Hepatocyte (in vitro differentiated cells): ENCODE measurements at regions not wholly inside any gene's neighbourhood (a gene's known extent, or its start where the extent isn't known, plus 50 kb on each side); places are given as distances from the start of the nearest gene placed in this dataset.

Source experiments
- DNase-seq: peaks from one replicate; pipeline ENCODE4 v3.0.0-alpha.2; 2016; ENCODE audit warnings: low spot score
- H2AFZ ChIP-seq: fragments of 200-600 bp; sonication (generic); 2 replicates; pipeline ENCODE4 v1.6.0; 2016; ENCODE audit warnings: antibody characterized with exemption, mild to moderate bottlenecking
- H3K27ac ChIP-seq: fragments of 200-600 bp; sonication (generic); 2 replicates; pipeline ENCODE4 v1.5.1; 2016; ENCODE audit warnings: mild to moderate bottlenecking
- H3K27me3 ChIP-seq: fragments of 200-600 bp; sonication (generic); 2 replicates; pipeline ENCODE4 v1.6.1; 2016
- H3K36me3 ChIP-seq: fragments of 200-600 bp; sonication (generic); replicated peaks from 2 replicates; pipeline ENCODE4 v1.5.1; 2016; ENCODE audit warnings: low read depth; ENCODE audit not compliant: insufficient read depth
- H3K4me1 ChIP-seq: fragments of 200-600 bp; sonication (generic); 2 replicates; pipeline ENCODE4 v1.5.1; 2016; ENCODE audit warnings: mild to moderate bottlenecking, moderate library complexity; ENCODE audit not compliant: insufficient read depth
- H3K4me2 ChIP-seq: fragments of 200-600 bp; sonication (generic); 2 replicates; pipeline ENCODE4 v1.6.0; 2016
- H3K4me3 ChIP-seq: fragments of 200-600 bp; sonication (generic); 2 replicates; pipeline ENCODE4 v1.5.1; 2016; ENCODE audit warnings: mild to moderate bottlenecking
- H3K79me2 ChIP-seq: fragments of 200-600 bp; sonication (generic); 2 replicates; pipeline ENCODE4 v1.6.0; 2017; ENCODE audit warnings: mild to moderate bottlenecking
- H3K9me2 ChIP-seq: fragments of 200-600 bp; sonication (generic); replicated peaks from 2 replicates; pipeline ENCODE4 v1.6.0; 2017; ENCODE audit warnings: mild to moderate bottlenecking; ENCODE audit not compliant: insufficient read depth
- H3K9me3 ChIP-seq: fragments of 200-600 bp; sonication (generic); 2 replicates; pipeline ENCODE4 v1.5.1; 2016; ENCODE audit warnings: low read depth, mild to moderate bottlenecking
- H4K20me1 ChIP-seq: fragments of 200-600 bp; sonication (generic); 2 replicates; pipeline ENCODE4 v1.6.0; 2016; ENCODE audit warnings: mild to moderate bottlenecking; ENCODE audit not compliant: insufficient read depth, poor library complexity, severe bottlenecking
- CTCF ChIP-seq: fragments of 200-600 bp; sonication (generic); IDR thresholded peaks from 2 replicates; pipeline ENCODE4 v1.5.1; 2016; ENCODE audit warnings: antibody characterized with exemption, mild to moderate bottlenecking; ENCODE audit not compliant: poor library complexity
- EZH2 ChIP-seq: fragments of 200-600 bp; sonication (generic); IDR thresholded peaks from 2 replicates; pipeline ENCODE4 v1.6.1; 2016; ENCODE audit warnings: antibody characterized with exemption, mild to moderate bottlenecking, borderline replicate concordance
- EZH2phosphoT487 ChIP-seq: fragments of 200-600 bp; sonication (generic); IDR thresholded peaks from one replicate; pipeline ENCODE4 v1.6.1; 2018; ENCODE audit warnings: antibody characterized with exemption, mild to moderate bottlenecking, low read depth, moderate library complexity; ENCODE audit not compliant: unreplicated experiment, severe bottlenecking
- WGBS: methylation state at CpG from one replicate; pipeline ENCODE4 v1.1.6; 2016; ENCODE audit warnings: low lambda C conversion rate; ENCODE audit errors: missing lambda C conversion rate; 5-methylcytosine and 5-hydroxymethylcytosine counted together

- 74% methylated on average over 9 of the region's 9 CpGs for WGBS
- Histone ChIP-seq H3K4me2 (no peak overlapping the region), H3K4me1 (no peaks in the 10 kb centered on the region), H2AFZ (no peak overlapping the region), H4K20me1 (no peaks in the 10 kb centered on the region), H3K27me3 (no peaks in the 10 kb centered on the region), H3K79me2 (no peaks in the 10 kb centered on the region), H3K9me3 (no peaks in the 10 kb centered on the region), H3K36me3 (no peaks in the 10 kb centered on the region), H3K9me2 (no peaks in the 10 kb centered on the region), H3K27ac (no peak overlapping the region), H3K4me3 (no peak overlapping the region)
- no peak for TF ChIP-seq CTCF
- no peak for TF ChIP-seq EZH2phosphoT487
- TF ChIP-seq EZH2, result no peak
- no peak for DNase-seq
These were observed 395.9 kb downstream of the PREX1 start for GRCh38 chr20:48431653-48432493.

- H3K9me3 ChIP-seq, result no peaks in the 10 kb centered on the region
- WGBS, result 84% methylated on average over 1 of the region's 1 CpG
- no peaks in the 10 kb centered on the region for H3K36me3 ChIP-seq
- H3K4me2 ChIP-seq, result no peak overlapping the region
- no peaks in the 10 kb centered on the region for H3K9me2 ChIP-seq
- H3K4me1 ChIP-seq, result no peaks in the 10 kb centered on the region
- H2AFZ ChIP-seq, result no peak overlapping the region
- no peaks in the 10 kb centered on the region for H3K27me3 ChIP-seq
- H3K79me2 ChIP-seq, result no peaks in the 10 kb centered on the region
- H3K4me3 ChIP-seq, result no peak overlapping the region
- TF ChIP-seq EZH2phosphoT487, result no peak
- TF ChIP-seq CTCF, result no peak
- TF ChIP-seq EZH2, result no peak
- no peaks in the 10 kb centered on the region for H4K20me1 ChIP-seq
- H3K27ac ChIP-seq, result no peak overlapping the region
- DNase-seq, result no peak
These were observed 401.2 kb downstream of the PREX1 start for GRCh38 chr20:48426630-48427029.

- Histone ChIP-seq H3K36me3 (no peaks in the 10 kb centered on the region), H3K27ac (no peak overlapping the region), H3K4me2 (no peak overlapping the region), H3K79me2 (no peaks in the 10 kb centered on the region), H3K4me1 (no peaks in the 10 kb centered on the region), H3K9me3 (no peaks in the 10 kb centered on the region), H3K27me3 (no peaks in the 10 kb centered on the region), H3K4me3 (no peak overlapping the region), H4K20me1 (no peaks in the 10 kb centered on the region), H3K9me2 (no peaks in the 10 kb centered on the region), H2AFZ (no peak overlapping the region)
- no peak for TF ChIP-seq CTCF
- no peak for TF ChIP-seq EZH2phosphoT487
- TF ChIP-seq EZH2, result no peak
- 67% methylated on average over 9 of the region's 9 CpGs for WGBS
- DNase-seq, result no peak
These were observed 401.8 kb downstream of the PREX1 start for GRCh38 chr20:48425817-48426612.
